ENCODE measurements at regions not wholly inside any gene's neighbourhood (a gene's known extent, or its start where the extent isn't known, plus 50 kb on each side); places are given as distances from the start of the nearest gene placed in this dataset.
"Not testable (repeated sequence)": the region's sequence is repeated elsewhere in the genome, so short reads cannot be mapped to it uniquely, and the experiment has no call there.

DNA sequence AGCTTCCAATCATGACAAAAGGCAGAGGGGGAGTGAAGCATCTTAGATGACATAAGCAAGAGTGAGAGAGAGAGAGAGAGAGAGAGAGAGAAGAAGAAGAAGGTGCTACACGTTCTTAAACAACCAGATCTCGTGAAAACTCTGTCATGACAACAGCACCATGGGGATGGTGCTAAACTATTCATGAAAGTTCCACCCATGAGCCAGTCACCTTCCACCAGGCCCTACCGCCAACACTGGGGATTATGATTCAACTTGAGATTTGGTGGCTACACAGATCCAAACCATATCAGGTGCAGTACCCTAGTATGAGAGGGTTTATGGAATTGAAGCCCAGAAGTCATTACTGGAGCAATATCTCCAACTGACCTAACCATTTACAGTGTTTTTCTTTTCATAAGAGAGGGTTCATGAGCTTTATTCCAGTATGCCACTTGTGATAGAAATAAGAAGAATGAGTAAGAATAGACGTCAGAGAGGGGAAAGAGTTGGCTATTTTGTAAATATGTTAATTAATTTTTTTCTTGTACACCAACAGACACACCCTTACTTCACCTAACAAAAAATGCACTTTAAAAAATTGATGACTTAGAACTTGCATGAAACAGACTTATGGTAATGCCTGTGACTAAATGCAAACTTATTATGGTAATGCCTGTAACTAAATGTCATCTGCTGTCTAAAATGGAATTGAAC is 680.4 kb upstream of the ITGA1 start:
- DNase-seq (no peak), ATAC-seq (no peak)
- intact Hi-C loops (cut with DNase I, micrococcal nuclease), result no loop called here

DNA sequence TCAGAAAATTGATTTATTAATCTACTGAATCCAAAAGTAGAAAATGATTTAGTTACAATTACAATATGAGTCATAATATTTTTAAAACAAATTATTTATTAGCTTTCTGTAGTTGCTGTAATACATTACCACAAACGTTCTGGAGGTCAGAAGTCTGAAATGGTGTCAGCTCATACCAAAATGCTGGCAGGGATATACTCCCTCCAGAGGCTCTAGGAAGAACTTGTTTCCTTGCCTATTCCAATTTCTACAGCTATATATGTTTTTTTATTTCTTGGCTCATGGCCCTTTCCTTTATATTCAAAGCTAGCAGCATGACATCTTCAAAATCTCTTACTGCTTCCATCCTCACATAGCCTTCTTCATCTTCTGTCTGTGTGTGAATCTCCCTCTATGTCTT is 667.9 kb upstream of the ITGA1 start:
- intact Hi-C loops (cut with DNase I, micrococcal nuclease), result no loop called here
- no peak for ATAC-seq
- no peak for DNase-seq

DNA sequence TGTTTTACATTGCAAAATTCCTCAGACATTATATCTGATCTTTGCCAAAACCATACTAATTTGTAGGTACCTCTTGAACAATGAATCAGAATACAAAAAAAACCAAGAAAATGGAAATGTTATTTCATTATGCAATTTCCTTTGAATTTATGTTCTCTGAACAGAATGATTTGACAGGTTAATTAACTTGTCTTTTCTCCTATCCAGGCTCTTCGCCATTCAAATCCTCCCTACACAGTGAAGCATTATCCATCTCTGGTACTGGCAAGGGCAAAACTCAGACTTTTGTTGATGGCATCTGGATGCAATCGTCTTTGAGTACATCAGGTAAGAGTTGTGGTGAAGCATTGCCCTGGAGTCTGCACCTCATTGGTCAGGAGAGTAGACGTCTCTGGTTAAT is 655.7 kb upstream of the ITGA1 start:
- DNase-seq, result no peak
- ATAC-seq, result no peak
- intact Hi-C loops (cut with DNase I, micrococcal nuclease), result no loop called here

DNA sequence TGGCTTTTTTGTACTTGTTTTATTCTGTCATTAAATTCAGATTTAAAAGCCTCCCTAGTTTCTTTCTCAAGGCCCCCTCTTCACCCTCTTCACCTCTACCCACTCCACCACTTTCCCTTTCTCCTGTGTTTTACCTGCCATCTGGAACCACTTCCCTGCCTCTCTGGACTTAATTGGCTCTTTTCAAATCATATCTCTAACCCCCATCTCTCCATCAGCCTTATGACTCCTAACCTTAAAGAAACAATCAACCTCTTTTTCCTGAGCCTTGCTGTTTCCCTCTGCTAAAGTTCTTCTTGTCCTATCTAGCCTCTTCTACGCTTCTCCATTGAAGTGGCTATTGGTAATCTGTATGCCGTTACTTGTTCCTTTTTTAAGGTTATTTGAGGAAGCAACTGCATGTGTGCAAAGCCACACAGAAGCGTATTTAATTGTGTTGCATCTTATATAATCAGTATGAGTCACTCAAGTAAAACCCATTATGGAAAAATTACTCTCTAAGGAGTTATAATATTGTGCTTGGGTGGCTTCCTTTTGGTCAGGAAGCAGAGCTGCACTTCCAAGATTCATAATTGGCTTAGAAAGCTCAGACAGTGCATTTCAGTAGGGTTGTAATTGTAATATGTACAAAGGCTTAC is 653.6 kb upstream of the ITGA1 start:
- ATAC-seq (no peak), DNase-seq (no peak)
- intact Hi-C loops (cut with DNase I, micrococcal nuclease), result no loop called here

DNA sequence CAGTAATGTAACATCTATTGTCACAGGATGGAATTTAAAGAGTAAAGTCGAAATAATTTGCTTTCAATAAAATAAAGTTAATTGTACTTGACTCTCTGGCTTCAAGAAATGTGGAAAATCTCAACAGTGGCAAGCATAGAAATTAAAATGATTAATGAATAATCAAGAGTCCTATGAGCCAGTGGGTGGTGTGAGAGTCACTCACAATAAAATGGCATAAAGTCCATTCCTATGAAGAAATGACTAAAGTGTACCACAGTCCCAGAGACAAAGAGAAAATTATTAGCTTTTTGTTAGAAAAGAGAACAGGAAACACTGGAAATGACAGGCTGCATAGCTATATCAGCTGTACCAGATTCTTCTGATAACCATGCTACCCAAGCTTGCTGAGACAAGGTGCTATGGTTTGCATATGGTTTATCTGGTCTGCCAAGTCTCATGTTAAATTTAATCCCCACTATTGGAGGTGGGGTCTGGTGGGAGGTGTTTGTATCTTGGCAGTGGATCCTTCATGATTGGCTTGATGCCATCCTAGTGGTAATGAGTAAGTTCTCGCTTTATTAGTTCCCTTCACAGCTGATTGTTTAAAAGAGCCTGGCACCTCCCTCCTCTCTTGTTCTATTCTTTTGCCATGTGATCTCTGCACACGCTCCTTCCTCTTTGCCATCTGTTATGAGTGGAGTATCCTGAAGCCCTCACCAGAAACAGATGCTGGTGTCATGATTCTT is 647.7 kb upstream of the ITGA1 start:
- intact Hi-C loops (cut with DNase I, micrococcal nuclease), result no loop called here
- ATAC-seq, result no peak
- no peak for DNase-seq

- no peak for DNase-seq
- intact Hi-C loops (cut with DNase I, micrococcal nuclease), result no loop called here
- ATAC-seq, result no peak
These were observed 639.0 kb upstream of the ITGA1 start for GRCh38 chr5:52148679-52149078.

GRCh38 chr5:52150501-52150900 is 637.2 kb upstream of the ITGA1 start:
- DNase-seq (no peak), ATAC-seq (no peak)
- intact Hi-C loops (cut with DNase I, micrococcal nuclease), result no loop called here

DNA sequence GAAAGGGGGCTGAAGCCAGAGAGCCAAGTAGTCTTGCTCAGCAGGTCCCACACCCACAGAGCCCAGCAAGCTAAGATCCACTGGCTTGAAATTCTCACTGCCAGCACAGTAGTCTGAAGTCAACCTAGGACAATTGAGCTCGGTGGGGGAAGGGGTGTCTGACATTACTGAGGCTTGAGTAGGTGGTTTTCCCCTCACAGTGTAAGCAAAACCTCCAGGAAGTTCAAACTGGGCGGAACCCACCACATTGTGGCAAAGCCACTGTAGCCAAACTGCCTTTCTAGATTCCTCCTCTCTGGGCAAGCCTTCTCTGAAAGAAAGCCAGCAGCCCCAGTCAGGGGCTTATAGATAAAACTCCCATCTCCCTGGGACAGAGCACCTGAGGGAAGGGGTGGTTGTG is 630.9 kb upstream of the ITGA1 start:
- DNase-seq; intact Hi-C loops (cut with DNase I, micrococcal nuclease); ATAC-seq: not testable (repeated sequence)

GRCh38 chr5:52165806-52166205 is 621.9 kb upstream of the ITGA1 start:
- DNase-seq; intact Hi-C loops (cut with DNase I, micrococcal nuclease); ATAC-seq: not testable (repeated sequence)

- intact Hi-C loops (cut with DNase I, micrococcal nuclease), result no loop called here
- ATAC-seq (no peak), DNase-seq (no peak)
These were observed 614.6 kb upstream of the ITGA1 start for GRCh38 chr5:52173133-52173532.

DNA sequence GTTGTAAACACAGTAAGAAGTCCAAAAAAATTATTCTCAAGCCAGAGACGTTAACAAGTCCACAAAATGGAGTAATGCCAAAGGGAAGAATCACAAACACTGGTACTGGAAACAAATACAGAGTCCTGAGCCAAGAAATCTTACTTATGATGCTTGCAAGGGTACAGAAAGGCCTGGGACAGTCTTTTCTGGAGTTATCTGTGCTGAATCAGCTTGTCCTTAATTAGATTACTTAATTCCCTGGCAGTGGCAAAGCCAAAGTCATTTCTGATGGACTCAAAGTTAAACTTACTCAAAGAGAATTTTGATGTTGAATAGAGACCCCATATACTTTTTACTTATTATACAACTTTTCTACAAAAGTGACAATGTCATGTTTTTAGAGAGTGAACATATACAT is 610.5 kb upstream of the ITGA1 start:
- no peak for ATAC-seq
- no peak for DNase-seq
- intact Hi-C loops (cut with DNase I, micrococcal nuclease), result no loop called here

DNA sequence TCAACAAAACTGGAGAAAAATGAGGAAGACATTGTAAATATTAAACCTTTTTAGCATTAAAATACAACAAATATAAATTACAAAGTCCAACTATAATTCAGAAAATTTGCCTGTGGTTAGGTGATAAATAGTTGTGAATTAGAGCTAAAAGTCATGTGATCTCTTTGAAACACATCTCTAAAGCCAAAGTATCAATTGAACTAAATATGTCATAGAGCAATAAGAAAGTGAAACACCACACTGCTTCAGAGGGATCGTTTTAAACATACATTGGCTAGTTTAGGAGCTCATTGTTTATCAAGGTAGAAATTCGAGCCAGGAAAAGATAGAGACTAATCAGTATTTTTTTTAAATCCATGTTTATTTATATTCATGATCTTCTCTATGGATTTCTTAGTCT is 606.3 kb upstream of the ITGA1 start:
- intact Hi-C loops (cut with DNase I, micrococcal nuclease), result no loop called here

GRCh38 chr5:52190737-52191136 is 597.0 kb upstream of the ITGA1 start:
- DNase-seq, result no peak
- intact Hi-C loops (cut with DNase I, micrococcal nuclease), result no loop called here
- no peak for ATAC-seq

More for the DNA sequence above, 606.3 kb upstream of the ITGA1 start:
- no peak for ATAC-seq
- no peak for DNase-seq

DNA sequence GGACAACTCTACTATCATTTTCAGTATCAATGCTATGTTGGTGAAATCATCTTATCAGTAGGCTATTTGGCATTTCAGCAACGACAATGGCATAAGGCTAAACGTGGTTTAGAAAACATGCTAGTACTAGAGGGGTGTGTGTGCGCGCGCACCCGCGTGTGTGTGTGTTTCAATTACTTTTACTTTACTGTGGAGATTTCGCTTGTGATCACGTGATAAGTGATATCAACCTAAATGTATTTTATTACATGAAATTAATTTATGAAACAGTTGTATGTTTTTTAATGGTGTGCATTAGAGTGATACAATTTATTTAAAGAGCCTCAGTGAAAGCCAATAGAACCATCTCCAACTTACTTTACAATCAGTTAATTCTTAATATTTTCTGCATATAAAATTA is 587.9 kb upstream of the ITGA1 start:
- DNase-seq (no peak), ATAC-seq (no peak)
- intact Hi-C loops (cut with DNase I, micrococcal nuclease), result no loop called here

DNA sequence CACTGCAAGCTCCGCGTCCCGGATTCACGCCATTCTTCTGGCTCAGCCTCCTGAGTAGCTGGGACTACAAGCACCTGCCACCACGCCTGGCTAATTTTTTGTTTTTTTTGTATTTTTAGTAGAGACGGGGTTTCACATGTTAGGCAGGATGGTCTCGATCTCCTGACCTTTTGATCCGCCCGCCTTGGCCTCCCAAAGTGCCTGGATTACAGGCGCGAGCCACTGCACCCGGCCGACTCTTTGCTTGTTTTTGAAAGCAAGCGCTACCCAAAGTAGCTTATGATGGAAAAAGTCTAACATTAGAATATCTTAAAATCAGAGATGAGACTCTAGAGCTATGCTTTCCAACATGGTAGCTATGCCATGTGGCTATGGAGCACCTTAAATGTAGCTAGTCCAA is 585.5 kb upstream of the ITGA1 start:
- DNase-seq (no peak), ATAC-seq (no peak)
- intact Hi-C loops (cut with DNase I, micrococcal nuclease), result no loop called here

- intact Hi-C loops (cut with DNase I, micrococcal nuclease), result no loop called here
- ATAC-seq (no peak), DNase-seq (no peak)
These were observed 583.4 kb upstream of the ITGA1 start for GRCh38 chr5:52204310-52204709.

All from left colon (tissue), 2 donors.